ENCODE measurements at regions not wholly inside any gene's neighbourhood (a gene's known extent, or its start where the extent isn't known, plus 50 kb on each side); places are given as distances from the start of the nearest gene placed in this dataset.

DNA sequence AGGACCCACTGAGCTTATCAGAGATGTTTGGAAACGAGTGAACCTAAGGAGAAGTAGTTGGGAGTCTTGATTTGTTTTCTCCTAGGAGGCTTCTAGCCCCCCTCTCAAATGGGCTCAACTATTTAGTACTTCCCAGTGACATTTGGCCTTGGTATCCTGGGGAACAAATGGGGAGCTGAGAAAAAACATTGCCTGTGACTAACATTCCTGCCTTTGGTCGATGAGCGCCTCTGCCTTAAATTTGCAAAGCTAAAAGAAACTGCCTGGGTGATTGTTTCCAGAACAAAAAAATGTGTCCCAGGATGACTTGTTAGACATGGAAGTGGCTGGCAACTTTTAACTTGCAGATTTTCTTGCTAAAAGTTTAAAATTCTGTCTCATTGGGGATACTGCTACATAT, 58.8 kb upstream of the IGFBP7 start:
- H3K4me2 ChIP-seq (ENCODE audit: insufficient read depth, low read length) = no peak overlapping the region
- no peaks in the 10 kb centered on the region for H3K9me1 ChIP-seq (replicated peaks; ENCODE audit: control insufficient read depth, extremely low read depth, insufficient read depth, low read length)
- FAIRE-seq (no peak), DNase-seq (ENCODE audit: low read depth, low spot score) (no peak)
- intact Hi-C loops (cut with micrococcal nuclease) = no loop called here
- H3K27ac ChIP-seq (ENCODE audit: insufficient read depth, low read depth, low read length) = no peak overlapping the region
- BruUV-seq (replicated peaks) = no TSS peak
- no peak overlapping the region for H3K4me3 ChIP-seq (replicated peaks in 1 of 3; ENCODE audit: insufficient read depth in 1 of 3, low read depth in 1 of 3, low read length in 3 of 3)
- H3K27me3 ChIP-seq (ENCODE audit: control insufficient read depth in 2 of 2, insufficient read depth in 2 of 2, low read length in 2 of 2) = peaks cover 15 to 24% of the 10 kb centered on the region in 2 experiments
- dilution Hi-C loops (cut with MboI; ENCODE audit: extremely low pct_ligation_motif_present, low sequenced_read_pairs) = no loop called here
- CTCF ChIA-PET = no interaction called here
- H3K9me3 ChIP-seq (replicated peaks; ENCODE audit: control insufficient read depth, insufficient read depth, low read length) = no peaks in the 10 kb centered on the region
- no peaks in the 10 kb centered on the region for H3K79me2 ChIP-seq (ENCODE audit: control insufficient read depth, insufficient read depth, low read length)
- no peaks in the 10 kb centered on the region for H3K4me1 ChIP-seq (ENCODE audit: control insufficient read depth, extremely low read depth, insufficient read depth, low read length)
- H4K20me1 ChIP-seq (replicated peaks; ENCODE audit: control insufficient read depth, extremely low read depth, insufficient read depth, low read length) = no peaks in the 10 kb centered on the region
- POLR2A ChIA-PET = no interaction called here
- no peaks in the 10 kb centered on the region for H3K36me3 ChIP-seq (ENCODE audit: control insufficient read depth in 2 of 2, extremely low read depth in 1 of 2, insufficient read depth in 2 of 2, low read length in 2 of 2)
- H2AFZ ChIP-seq (ENCODE audit: low read depth, low read length) = no peak overlapping the region
- no peak overlapping the region for H3K9ac ChIP-seq (replicated peaks; ENCODE audit: extremely low read depth, insufficient read depth, low read length)
- TF ChIP-seq MYC (IDR thresholded peaks at IDR 0.05; ENCODE audit: low read depth, low read length) (no peak), POLR2AphosphoS5 (IDR thresholded peaks at IDR 0.05; ENCODE audit: insufficient read depth, low read depth, low read length) (no peak), POLR2A (IDR thresholded peaks at IDR 0.05; ENCODE audit: low read depth, low read length) (no peak), GATA2 (IDR thresholded peaks at IDR 0.05; ENCODE audit: insufficient read depth, insufficient read length, low read depth, low read length) (no peak), JUN (IDR thresholded peaks at IDR 0.05; ENCODE audit: borderline replicate concordance, insufficient read depth, insufficient read length, low read depth) (no peak), FOS (IDR thresholded peaks at IDR 0.05; ENCODE audit: borderline replicate concordance, insufficient read depth, low read length) (no peak), EZH2 (IDR thresholded peaks at IDR 0.05; ENCODE audit: borderline replicate concordance, low read depth, low read length, severe bottlenecking) (no peak)
- TF ChIP-seq, protein P1, sequence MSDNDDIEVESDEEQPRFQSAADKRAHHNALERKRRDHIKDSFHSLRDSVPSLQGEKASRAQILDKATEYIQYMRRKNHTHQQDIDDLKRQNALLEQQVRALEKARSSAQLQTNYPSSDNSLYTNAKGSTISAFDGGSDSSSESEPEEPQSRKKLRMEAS (IDR thresholded peaks at IDR 0.05; ENCODE audit: insufficient read depth, insufficient read length) = no peak
- TF ChIP-seq, protein P2, sequence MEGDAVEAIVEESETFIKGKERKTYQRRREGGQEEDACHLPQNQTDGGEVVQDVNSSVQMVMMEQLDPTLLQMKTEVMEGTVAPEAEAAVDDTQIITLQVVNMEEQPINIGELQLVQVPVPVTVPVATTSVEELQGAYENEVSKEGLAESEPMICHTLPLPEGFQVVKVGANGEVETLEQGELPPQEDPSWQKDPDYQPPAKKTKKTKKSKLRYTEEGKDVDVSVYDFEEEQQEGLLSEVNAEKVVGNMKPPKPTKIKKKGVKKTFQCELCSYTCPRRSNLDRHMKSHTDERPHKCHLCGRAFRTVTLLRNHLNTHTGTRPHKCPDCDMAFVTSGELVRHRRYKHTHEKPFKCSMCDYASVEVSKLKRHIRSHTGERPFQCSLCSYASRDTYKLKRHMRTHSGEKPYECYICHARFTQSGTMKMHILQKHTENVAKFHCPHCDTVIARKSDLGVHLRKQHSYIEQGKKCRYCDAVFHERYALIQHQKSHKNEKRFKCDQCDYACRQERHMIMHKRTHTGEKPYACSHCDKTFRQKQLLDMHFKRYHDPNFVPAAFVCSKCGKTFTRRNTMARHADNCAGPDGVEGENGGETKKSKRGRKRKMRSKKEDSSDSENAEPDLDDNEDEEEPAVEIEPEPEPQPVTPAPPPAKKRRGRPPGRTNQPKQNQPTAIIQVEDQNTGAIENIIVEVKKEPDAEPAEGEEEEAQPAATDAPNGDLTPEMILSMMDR (IDR thresholded peaks at IDR 0.05; ENCODE audit: extremely low read depth in 1 of 2, insufficient read depth in 1 of 2, low read depth in 1 of 2, low read length in 2 of 2) = no peak

All from endothelial cell of umbilical vein (primary cell).